ENCODE measurements at regions not wholly inside any gene's neighbourhood (a gene's known extent, or its start where the extent isn't known, plus 50 kb on each side); places are given as distances from the start of the nearest gene placed in this dataset.

DNA sequence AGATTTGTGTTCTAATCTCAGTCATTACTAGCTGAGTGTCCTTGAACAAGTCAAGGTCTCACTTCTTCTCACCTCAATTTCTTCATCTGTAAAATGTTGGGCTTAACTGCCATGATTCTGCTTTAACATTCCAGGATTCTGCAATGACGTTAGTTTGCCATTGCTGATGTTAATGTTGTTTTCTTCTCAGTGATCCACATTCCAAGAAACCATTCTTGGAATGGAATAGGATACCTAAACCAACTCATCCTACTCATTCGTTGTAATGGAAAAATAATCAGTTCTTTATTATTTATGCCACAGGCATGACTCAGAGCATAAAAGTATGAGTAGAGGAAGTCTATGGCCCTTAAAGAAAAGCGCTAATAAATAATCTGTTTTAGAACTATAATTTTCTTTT, 140.2 kb upstream of the ETAA1 start:
- DNase-seq: no peak

DNA sequence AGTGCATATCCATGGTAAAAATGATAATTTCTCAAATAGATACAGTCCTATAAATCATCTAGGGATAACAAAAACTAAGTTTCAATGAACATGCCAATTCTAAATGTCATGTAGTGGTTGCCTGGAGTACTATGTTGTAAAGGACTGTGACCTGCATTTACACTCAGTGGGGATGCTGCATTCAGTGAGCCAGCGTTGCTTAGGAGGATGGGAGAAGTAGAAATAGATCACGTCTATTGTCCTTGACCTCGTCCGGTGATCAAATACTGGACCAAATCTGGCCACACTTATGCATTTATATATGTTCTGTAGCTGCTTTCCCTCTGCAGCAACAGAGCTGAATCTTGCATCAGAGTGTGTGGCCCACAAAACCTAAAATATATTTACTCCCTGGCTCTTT, 139.0 kb upstream of the ETAA1 start:
- no peak for DNase-seq

DNA sequence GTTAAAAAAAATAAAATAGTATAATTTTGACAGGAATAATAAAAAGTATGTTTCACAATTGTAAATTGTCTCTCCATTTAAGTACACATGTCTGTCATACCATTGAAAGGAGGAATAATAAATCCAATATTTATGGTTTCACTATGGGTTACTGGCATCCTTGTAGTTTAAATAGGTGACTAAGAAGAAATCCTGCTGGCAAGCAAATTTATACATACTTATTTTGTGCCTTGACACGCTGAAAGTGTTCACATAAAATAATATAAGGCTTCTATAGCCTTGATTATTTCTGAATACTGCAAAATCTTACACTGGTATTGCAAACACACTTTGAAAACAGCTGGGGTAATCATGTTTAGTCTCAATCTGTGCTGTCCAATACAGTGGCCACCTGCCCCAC, 138.3 kb upstream of the ETAA1 start:
- no peak for DNase-seq

DNA sequence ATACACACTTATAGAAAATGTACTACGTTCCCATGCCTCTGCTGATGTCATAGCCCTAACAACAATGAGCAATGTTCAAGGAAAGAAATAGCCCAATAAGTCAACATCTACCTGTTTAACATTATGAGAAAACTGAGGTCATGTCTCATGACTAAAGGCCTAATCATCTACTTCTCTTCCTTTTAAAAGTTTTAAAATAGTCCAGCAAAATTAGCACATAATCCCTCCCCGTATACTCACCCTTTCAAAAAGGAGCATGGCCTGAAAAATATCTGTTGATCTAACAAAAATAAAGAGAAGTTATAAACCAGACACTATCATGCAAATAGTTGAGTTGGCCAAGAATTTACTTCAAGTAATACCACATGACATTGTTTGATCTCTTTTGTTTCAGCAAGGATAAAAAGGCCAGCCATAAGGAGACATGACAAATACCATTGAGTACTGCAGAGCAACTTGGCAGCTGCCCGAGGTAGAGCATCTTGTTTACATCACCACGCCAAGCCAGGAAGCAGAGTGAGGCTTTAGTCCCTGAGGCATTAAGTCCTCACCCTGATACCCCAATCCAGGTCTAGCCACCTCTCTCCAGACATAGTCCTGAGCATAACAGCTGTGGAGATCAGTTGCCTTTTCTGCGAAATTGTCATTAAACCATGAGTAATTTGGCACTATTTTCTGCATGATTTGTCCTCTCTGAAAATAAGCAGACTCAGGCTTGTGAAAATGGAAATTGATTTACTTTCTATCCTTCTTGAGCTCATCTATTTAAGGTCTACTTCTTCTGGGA, 137.4 kb upstream of the ETAA1 start:
- no peak for DNase-seq

DNA sequence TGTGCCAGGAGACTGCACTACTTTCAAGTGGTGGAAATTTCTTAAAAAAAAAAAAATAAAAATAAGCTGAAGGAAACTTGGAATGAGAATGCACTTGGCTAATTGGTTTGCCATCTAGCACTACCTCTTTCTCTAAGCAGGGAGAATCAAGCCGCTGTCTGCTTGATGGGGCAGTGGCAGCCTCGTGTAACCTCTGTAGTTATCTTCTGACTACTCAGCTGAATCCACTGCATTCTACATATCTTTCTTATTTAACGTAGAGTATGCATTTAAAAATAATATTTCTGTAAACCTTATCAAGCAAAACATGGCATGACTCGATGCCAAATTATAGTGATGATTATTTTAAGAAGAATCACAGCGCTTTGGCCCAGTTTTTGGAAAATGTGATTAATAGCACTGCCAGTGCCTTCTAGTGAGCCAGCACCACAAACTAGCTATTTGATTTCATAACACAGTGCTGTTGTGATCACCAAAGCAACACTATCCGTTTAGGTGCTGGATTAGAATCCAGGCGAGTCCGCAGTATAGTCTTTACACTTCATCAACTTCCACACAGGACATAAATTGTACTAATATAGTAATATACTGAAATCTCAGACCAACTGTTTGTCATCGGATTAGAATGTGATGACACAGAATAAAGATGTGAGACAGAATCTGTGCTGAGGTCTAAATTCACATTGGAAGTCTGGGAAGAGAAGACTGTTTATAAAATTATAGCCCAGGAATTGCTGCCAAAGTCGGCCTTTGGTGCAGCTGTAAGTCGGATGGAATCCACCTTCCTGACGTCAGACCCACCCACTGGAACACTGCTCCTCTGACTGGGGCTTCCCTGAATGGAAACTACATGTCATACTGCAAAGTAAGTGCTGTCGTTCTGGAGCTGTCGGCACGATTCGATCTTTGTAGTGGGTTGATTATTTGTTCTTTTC, 136.5 kb upstream of the ETAA1 start:
- DNase-seq: no peak

DNA sequence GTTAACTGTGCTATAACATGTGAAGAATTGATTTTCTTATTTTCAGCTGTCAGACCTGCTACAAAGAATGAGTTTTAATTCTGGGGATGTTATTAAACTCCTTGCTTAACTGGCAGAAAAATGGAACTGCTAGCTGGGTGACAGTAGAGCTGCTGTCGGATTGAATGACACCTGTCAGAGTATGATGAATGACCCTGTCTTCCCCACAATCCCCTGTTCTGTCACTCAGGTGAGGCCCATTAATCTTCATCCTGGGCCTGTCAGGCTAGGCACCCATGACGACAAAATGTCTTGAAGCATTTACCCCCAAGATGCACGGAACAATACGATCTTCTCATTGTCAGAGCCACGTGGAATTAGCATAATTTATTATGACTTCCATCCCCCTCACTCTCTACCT, 129.9 kb upstream of the ETAA1 start:
- no peak for DNase-seq

DNA sequence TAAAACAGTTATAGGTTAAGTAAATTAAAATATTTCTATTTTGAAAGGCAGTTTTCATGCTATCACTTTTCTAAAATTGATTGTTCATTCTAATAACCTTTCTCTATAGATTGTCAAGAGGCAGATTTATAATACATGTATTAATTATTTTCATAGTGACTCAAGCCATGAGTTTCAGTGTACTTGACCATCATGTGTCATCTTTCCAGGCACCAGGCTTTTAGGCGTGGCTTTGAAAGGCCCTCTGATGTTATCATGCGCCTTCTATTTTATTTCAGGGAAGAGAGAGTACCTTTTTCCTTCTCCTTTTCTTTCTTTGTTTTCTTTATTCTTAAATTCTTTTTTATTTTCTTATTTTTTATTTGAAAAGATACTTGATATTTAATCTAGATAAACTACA, 128.3 kb upstream of the ETAA1 start:
- DNase-seq: no peak

DNA sequence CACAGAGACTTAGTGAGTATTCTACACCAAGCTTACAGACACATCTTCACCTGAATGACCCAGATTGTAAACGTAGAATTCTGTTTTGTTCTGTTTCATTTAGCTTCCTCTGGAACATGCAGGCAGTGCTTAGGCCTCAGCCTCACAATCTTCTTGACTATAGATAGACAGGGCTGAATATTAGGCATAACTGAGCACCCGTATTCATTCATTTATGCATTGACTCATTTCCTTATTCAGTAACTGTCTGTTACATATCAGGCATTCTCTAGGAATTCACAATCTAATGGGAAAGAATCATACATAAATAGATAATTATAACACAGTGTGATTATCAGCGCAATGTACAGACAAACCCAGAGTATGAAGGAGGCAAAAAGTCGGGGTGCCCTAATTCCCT, 124.9 kb upstream of the ETAA1 start:
- DNase-seq: no peak

DNA sequence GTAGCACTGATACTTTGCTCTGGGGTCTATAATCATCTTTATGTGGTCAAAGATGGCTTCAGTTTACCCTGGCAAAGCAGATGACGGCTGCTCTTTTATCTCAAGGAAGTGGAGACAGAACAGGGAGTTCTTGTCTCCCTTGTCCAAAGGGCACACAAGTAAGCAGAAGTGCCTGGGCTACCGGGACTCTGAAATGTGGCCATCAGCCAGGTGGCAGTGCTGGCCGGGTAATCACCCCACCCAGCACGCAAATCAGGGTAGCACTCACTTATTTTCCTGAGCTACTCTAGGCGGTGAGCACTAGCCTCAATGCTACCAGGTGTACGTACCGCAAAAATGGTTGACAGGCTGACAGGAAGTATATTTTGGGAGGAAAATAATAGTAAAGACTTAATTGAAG, 119.7 kb upstream of the ETAA1 start:
- DNase-seq: no peak

DNA sequence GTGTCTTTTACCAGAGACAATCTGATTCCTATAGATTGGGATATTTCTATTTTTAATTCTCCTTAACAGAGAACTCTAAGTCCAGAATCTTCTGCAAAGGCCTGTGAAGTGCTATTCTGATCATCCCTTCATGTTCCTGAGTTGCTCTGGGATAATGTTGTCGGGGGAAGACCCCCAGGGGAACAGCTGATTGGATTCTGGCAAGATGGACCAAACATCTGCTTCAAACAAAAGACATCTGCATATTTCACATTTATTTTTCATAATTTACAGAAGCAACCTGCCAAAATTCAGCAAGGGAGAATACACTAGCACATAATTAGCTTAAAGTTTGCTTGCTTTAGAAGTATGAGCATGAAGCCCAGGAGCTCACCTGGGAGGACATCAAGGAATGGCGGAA, 116.0 kb upstream of the ETAA1 start:
- DNase-seq: no peak

DNA sequence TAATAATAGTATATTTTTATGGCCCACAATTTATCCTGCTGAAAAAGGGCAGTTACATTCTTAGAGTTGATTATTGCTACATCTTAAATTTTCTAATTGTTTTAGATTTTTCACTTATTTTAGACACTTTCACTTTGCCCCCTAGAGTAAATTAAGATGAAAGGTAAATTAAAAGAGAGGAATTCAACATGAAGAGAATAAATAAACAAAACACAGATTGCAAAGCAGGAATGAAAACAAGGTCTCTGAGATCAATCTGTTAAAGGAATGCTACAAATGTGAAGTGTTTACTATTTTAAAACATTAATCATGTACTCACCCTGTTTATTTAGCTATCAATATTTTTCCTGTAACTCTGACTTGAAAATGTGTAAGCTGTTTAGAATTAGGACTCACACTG, 113.5 kb upstream of the ETAA1 start:
- no peak for DNase-seq

DNA sequence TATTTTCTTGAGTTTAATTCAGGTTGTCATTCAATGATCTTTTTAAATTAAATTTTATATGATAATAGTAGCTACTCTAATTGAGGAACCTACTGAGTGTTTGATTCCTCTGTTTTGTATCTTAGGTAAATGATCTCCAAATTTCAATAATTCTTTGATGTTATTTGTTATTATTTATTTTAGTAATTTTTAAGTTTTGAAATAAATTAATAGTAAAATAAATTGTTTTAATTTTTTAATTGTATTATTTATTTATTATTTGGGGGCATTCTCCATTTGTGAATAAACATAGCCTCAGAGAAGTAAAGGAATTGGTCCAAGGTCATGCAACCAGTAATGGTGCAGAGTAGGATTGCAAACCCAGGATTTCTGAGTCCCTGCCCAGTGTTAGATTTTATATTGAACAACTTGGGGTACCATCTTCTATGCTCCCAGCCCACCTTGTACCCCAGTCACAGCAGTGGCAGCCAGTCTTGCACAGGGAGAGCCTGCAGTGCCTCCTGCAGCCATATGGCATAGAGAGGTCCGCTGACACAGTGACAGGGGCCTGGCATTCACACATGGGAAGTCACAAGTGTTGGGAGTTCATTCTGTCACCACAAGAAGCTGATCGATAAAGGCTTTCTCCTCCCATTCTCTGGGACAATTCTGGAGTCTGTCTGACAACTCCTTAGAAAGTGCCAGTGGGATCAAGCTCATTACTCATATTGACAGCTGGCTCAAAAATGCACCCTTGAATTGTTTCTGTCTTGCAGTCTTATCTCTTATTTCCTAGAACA, 110.0 kb upstream of the ETAA1 start:
- no peak for DNase-seq

DNA sequence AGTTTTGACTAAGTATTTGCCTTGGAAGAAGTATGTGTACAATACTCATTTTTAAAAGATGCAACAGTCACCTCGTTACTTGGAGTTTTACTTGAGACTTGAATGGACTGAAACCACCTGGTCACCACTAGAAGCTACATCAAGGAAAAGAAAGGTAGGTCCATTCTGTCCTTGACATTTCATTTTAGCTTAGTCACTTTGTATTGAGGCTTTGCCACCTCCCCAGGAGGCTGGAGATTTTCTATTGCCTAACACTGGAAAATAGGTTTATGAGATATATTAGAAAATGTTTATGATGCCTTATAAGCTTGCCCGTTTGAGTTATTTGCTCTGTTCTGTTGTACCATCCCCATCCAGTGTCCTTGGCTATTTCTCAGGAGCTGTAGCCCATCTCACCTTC, 107.9 kb upstream of the ETAA1 start:
- DNase-seq: no peak

DNA sequence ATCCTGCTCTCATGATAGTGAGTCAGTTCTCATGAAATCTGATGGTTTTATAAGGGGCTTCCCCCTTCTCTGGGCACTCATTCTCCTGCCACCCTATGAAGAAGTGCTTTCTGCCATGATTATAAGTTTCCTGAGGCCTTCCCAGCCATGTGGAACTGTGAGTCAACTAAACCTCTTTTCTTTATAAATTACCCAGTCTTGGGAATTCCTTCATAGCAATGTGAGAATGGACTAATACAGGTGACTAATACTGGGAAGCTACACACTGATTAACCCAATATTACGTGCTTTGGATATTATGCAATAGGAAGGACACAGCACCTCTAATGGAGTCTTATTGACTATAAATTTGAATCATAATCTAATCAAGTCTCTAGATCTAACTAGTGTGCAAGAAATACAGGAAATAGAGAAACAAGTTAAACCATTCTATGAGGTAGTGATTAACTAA, 107.2 kb upstream of the ETAA1 start:
- no peak for DNase-seq

DNA sequence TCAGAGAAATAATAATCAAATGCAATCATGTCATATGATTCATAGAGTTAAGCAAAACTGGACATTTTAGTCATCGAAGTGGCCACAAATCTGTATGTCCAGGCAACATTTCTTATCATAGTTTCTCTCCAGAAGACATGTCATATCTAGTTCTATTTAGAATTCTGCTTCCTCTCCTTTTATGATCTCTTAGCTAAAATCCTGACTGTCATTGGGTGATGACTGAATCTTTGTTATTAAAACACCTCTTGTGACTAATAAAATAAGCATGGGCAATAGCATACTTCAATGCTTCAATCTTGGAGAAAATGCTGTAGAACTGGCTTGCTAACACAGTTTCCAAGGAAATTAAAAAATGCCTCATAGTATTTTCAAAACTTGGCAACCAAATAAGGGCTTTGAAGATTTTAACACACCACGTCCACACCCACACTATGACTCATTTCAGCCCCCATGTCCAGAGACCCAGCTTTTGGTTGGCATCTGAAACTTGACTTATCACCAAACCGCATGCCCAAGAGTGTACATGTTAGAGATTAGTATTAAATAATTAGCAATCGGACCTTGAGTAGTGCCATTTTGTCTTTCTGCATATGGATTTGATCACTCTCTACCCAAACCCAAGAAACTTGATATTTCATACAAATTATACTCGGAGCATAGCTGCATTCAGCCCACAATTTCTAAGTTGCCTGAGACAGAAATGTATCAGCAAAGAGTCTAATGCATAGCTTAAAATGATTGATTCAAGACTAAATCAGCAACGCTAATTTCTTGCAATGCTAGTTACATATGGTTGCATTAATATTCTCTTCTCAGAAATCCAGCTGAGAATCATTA, 106.5 kb upstream of the ETAA1 start:
- no peak for DNase-seq

DNA sequence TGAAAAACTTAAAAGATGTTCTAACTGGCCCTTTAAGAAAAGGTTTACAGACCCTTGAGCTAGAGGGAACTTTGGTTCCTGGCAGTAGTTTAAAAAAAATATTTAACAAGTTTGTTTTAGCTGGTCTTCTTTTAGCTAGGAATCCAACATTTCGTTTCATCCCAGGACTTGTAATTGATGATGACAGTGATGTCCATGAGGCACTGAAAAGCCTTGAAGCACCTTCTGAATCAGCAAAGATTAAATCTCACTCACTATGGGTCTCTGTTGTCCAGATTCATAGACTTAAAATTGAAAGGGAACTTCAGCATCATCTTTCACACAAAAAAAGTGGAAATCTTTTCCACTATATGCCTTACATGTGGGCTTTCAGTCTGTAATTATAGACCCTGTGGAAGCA, 102.9 kb upstream of the ETAA1 start:
- no peak for DNase-seq

DNA sequence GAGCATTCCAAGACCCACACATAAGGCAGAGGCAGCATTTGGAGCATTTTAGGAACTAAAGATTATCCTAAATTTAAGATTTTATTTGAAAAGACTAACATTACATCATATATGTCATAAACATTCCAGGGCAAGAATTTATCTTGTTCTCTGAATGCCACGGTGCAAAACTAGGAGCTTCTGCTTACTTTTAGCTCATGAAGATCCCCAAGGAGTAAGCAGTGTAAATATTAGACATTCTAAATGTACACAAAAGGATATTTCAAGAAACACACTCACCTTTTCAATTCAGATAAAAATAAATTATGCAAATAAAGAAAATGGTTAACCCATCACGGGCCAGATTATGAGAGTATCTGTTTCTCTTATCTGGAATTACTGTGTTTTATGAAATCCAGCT, 101.7 kb upstream of the ETAA1 start:
- no peak for DNase-seq

DNA sequence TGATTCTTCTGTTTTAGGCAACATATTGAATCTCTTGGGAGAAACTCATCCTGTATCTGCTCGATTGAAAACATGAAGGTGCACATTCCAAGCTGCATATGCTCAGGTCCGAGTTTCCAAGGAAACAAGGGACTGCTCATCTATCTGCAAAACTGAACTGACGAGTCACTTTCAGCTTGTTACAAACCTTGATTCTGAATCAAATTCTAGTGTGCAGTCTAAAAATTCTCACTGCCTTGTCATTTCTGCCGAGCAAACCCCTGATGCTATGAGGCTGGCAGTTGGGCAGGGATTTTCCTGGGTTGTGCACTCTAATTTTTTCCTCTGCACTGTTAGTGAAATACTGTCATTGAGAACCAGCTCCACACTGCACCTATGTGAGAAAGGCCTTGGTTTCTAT, 101.3 kb upstream of the ETAA1 start:
- no peak for DNase-seq

DNA sequence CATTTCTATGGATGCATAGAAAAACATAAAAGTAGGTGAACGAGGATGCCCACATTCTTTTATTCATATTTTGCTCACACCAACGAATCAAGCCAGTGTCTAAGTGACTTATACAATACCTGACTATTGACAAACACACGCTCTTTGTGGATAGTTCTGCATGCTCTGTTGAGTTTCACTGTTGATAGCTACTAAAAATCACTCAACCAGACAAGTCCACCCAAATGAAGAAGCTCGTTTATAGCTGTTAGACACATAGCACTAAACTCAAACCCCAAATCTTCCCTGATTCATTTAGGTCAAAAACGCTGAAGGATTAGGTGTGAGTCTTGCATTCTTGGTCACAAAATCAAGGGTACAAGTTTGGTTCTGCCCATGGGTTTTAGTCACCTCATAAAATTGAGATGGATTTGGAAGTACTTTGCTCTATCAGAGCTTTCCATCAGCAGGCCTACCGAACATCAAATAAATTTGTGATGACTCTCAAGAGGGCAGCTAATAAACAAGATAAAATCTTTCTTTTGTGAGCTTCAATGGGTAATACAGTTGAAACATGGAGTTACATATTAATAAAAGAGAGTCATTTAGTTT, 92.7 kb upstream of the ETAA1 start:
- DNase-seq: no peak

DNA sequence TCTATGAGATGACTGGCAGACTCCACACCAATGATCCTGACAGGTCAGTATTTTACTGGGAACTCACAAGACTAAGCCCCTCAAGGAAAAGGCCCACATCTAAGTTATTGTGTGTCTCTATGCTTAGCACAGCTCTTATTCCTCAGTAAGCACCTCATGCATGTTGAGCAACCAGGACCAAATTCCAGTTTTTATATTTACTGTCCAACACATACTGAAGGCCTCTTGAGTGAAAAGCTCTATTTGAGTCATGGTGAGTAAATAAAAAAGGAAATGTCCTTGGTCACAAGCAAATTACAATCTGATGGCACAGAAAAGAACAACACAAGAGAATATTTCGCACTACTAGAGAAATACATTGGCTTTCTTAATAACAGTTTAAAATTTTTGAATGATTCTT, 87.9 kb upstream of the ETAA1 start:
- no peak for DNase-seq

DNA sequence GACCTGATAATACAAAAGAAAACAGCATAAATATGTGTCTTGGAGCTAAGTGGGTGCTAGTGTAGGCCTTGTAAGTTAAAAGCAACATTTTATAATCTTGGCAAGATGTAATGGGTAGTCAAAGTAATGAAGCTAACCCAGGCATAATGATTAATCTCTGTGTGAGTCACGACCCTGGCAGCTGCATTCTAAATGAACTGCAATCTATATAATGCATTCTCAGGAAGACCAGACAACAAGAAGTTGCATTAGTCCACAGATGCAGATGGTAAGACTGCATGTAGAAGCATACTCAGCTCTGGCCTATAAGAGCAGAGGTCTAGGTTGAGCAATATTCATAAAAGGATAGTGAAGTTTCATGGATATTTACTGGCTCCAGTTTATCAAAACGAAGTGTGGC, 85.6 kb upstream of the ETAA1 start:
- DNase-seq: no peak

DNA sequence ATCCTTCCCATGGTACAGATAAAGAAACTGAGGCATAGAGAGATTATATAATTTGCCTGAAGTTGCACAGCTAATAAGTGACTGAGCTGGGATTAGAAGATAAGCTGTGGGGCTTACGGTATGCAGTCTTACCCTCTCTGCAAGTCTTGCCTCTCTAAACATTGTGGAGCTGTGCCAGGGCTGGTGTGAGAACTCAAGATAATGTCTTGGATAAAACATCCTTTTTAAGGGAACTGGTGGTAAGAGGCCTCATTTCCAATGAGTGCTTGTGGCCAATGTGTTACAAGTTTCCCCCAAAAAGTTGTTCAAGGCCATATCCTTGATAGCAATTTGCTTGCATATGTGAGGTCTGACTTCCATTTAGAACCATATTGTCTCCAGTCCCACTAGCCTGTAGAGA, 84.3 kb upstream of the ETAA1 start:
- no peak for DNase-seq
